NK-92 treated with Interleukin-12 subunit alpha and Interleukin-12 subunit beta, amount 100 ng/mL, for 24 hours (cell line): ENCODE measurements at regions not wholly inside any gene's neighbourhood (a gene's known extent, or its start where the extent isn't known, plus 50 kb on each side); places are given as distances from the start of the nearest gene placed in this dataset.

ENCODE experiments used
- DNase-seq: peaks from one replicate; lab custom pipeline; 2025; lab: John Stamatoyannopoulos, UW

DNA sequence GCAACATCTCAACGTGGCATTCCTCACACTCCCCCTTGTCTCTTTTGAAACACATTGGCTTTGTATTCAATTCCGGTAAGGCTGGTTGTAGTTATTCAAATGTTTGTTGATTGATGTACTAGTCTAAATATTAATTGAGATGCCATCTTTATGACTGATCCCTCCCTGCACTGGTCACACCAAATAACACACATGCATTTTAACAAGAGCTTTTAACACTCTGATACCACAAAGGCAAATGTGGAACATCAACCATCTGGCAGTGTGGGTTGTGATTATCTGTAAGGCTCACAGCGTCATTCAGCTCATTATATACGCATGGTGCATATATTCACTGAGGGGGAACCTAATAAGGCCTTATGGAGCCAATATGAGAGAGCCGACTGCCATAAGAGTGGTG is 305.0 kb downstream of the TENT4A start:
- no peak for DNase-seq

DNA sequence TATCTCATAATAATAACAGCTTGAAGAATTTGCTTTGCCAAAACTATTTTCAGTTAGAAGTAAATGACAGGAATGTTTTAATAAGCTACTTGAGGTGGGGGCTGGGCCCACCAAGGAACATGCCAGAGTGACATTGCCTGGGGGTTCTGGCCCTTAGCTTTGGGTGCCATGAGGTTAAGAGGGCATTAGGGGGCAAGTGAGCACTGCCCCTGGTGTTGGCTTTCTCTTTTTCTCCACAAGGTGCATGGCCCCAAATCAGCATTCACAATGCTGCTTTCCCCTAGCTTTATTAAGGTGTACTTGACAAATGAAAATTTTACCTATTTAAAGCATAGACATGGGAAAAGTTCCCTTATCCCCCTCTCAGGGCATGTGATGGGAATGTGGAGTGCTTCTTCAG is 305.4 kb downstream of the TENT4A start:
- no peak for DNase-seq

DNA sequence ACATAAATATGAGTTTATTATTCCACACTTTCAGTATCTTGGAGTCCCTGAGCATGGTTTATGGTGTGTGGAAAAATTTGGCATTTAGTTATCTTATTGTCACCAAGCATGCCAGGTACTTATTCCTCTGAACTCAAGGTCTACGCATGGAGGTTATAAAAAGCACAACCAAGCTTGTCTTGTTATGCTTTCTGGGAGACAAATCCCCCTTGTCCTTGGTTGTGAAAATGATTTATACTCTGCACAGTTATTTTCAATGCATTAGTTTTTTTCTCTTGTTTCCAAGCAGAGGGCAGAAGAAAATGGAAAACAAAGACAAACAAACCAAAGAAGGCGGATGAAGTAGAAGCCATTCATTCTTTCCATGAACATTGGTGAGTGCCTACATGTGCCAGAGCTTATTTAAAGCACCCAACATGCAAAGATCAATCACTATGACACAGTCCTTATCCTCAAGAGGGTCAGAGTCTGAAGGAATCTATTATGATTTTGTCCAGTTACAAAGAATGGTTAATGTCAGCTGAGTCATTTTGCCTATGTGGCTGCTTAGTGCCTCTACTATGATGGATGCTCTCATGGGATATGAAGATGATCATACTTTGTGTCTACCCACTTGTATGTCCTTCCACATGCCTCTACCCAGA is 323.1 kb downstream of the TENT4A start:
- DNase-seq: no peak

DNA sequence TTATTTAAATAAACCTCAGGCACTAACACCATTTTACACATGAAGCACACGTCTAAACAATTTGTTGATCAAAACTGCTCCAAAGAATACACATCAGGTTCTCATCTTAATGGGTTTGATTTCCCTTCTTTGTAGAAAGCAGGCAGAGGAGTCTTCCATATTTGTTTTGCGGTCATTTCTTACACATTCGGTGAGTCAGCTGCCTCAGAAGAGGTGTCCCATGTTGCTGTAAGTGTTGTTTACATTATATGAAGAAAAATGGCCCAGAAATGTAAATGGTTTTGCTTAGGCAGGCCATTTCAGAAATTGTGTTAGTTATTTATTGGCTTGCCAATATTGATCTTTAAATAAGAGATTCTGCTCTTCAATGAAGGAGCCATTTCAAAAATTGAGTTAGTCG is 325.8 kb downstream of the TENT4A start:
- no peak for DNase-seq

DNA sequence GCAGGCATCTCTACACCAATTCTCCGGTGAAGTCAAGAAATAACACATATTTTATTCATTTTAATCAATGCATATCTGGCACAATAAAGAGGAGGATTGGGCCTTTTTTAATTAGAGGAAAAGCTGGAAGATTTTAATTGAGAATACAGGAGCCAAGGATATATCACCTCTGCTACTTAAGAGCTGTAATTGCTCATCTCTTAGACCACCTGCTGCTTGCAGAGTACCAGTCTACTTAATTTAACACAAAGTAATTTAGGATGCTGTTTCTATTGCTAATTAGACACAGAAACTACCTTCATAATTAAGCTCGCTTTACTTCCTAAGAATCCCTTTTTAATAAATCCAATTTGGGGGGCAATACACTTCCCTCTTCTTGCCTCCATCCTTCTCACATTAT is 326.9 kb downstream of the TENT4A start:
- no peak for DNase-seq

DNA sequence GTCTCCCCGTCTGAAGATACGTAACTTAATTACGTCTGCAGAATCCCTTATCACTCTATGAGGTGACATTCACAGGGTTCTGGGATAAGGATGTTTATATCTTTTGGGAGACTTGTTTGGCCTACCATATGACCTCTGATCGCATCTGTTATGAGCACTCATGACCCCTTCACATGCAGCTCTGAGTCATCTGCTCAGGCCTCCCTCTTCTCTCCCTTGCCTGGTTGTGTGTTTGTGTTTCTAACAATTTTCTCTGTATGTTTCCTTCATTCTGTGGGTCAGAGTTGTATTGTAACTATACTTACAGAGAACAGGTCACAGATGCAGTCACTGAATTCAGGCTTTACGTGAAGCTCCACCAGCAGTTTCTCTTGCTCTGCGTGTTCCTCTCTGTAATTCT is 330.6 kb downstream of the TENT4A start:
- no peak for DNase-seq

DNA sequence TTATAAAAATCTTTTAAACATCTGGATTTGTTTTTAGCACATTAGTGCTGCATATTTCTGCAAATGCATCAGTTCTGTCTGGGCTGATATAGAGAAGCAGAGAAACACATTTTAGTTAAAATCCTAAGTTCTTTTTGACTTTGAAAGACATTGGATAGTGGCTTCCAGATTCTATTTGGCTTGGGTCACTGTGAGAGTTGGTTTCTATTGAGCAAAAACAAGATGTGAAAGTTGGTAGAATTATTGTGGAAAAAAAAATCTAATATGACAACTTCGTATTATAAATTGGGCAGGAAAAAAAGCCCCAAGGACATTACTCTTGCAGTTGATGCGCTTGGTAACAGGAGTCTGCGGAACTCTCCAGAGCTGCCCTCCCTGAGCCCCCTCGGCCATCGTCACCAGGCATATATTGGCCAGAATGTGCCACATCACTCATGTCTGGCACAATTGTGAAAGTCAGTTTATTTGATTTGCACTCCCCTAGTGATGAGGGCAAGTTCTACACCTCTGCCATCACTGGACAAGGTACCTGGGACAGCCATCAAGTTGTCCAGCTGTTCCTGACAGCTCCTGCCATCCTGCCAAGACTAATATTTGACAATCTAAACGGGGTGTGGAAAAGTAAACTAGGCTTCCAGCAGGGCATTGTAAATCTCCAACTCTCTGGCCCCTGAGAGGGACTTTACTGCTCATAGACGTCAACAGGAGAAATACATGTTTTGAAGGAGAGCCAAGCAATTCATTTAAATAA is 334.5 kb downstream of the TENT4A start:
- no peak for DNase-seq

DNA sequence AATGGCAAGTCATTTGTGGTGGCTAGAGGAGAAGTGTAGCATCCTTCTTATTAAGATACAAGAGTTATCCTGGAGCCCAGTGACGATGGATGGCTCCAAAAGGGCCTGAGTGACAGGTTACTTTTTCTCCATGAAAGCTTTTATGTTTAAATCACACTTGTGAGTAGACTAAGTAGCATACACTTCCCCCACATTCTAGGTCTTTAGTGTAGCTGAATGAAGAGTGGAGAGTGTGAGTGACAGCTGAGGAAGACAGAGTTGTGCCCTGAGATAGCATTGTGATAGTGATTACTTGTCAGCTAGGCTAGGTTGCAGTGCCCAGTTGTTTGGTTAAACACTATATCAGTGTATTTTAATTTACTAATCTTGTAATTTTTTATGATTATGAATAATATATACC is 337.8 kb downstream of the TENT4A start:
- no peak for DNase-seq

DNA sequence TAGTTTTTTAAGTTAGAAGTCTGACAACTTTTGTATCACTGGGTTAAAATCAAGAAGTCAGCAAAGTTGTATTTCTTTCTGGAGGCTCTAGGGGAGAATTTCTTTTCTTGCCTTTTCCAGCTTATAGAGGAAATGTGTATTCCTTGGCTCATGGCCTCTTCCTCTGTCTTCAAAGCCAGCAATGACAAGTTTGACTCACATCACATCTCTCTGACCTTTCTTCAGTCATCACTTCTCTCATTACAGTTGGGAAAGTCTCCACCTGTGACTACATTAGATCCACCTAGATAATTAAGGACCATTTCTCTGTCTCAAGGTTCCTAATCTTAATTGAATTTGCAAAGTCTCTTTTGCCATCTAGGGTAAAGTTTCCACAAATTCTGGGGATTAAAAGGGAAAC is 339.9 kb downstream of the TENT4A start:
- no peak for DNase-seq

DNA sequence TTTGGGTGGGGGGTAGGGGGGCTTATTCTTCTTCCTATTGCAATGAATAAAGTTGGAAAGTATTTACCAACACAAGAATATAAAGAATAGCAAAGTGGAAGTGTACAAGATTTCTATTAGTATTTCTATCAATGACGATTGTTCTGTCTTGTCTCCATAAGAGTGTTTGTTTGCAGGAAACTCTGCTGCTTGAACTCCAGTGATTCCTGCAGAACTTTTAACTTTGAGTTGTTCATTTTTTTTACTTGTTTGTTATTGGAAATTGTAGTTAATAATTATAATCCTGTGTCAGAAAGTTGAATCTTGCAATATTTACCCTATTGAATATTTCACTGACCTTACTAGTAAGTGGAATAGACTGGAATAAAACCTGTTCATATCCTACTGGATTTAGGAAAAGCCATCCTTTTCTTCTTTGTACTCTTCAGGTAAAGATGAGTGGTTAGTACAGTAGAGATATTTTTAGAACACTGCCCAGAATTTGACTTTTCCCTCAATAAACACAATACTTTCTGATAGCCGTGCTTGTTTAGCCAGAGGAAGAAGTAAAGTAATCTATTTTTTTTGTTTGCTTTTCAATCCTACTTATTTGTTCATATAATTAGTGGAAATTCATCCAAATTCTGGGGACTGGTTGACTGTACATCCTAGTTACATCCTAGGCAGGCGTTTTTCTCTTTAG is 340.4 kb downstream of the TENT4A start:
- no peak for DNase-seq

DNA sequence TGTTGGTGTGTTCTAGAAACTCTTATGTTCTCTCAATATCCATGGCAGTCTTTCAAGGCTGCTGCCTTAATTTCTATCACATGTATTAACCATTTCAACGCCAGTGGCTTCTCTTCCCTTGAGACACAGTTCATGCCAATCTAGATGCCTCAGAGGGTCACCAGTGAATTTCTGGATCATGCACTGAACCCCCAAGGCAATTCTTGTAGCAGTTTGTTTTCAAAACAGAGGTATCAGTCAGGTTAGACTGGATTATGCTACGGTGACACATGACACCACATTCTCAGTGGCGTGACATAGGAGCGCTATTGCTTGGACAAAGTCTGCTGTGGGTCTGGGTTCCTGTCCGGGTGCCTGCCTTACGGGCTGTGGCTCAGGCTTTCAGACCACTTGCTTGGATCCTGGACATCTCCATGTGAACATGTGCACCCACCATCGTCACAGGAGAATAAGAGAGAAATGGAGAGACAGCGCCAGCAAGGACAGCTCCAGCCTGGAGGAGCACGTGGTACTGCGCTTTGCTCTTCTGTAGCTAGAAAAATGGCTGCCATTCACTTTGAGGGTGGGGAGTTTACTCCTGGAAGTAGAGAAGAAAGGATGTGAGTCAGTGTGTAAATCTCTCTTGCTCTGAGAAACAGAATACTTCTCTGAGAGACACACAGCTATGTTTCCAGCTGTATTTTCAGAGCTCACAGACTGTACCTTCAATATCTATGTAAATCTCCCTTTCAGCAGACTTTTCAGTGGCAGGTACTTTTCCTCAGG is 329.3 kb upstream of the ADCY2 start:
- DNase-seq: no peak

DNA sequence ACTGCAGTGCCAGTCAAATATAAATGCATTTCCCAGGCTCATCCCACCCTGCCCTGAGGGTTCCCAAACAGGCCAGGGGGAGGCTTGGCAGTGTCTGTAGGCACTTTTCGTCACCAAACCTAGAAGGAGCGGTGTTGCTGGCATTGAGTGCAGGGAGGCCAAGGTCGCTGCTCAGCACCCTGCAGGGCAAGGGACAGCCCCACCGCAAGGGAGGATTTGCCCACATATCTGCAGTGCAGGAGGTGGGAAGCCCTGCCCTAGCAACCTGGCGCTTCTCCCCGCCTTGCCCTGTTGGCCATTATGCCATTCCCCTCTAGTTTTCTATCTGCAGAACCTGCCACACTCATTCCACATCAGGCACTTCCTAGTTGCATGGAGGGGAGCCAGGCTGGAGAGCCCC is 327.8 kb upstream of the ADCY2 start:
- no peak for DNase-seq

DNA sequence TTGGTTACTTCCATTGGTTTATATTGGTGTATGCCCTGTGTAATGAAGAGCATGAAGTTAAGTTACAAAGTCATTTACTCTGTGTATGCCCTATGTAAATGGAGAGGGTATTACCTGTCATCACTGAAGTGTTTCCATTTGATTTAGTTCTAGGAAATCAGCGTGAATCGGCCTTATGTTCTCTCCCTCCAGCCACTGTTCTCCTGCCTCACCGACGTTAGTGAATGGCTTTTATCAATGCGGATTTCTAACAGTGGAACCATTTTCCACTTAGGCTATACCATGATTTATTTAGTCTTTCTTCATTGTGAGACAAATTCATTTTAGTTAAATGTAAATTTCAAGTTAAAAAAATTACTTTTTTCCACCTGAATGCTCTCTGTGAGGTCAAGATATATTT is 327.0 kb upstream of the ADCY2 start:
- DNase-seq: no peak

DNA sequence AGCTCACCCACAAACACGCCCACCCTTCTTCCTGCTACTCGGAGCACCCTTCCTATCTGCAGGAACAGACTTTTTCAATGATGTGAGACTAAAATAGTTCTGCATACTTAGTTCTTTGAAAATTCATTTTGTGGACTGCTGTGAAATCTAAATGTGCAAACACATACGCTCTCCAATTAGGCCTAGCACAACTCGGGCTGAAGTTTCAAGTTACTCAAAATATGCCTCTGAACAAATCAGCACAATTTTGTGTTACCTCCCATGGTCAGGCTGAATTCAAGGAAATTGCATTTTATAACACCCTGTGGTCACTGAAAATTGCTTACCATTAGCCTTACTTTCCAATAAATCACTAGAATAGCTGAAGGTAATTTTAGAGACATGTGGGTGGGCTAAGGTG is 323.8 kb upstream of the ADCY2 start:
- DNase-seq: no peak

DNA sequence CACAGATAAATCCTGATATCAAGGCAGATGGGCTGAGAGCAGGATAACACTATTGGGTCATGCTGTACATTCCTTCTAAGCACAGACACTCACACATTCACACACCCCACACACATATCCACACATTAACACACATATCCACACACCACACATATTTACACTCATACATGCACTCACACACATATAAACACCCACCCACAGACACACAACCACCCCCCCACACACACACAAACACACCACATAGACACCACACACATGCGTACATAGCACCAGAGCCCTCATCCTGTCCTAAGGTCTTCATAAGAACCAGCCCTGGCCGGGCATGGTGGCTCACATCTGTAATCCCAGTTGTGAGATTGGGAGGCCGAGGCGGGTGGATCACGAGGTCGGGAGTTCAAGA is 322.3 kb upstream of the ADCY2 start:
- DNase-seq: no peak

DNA sequence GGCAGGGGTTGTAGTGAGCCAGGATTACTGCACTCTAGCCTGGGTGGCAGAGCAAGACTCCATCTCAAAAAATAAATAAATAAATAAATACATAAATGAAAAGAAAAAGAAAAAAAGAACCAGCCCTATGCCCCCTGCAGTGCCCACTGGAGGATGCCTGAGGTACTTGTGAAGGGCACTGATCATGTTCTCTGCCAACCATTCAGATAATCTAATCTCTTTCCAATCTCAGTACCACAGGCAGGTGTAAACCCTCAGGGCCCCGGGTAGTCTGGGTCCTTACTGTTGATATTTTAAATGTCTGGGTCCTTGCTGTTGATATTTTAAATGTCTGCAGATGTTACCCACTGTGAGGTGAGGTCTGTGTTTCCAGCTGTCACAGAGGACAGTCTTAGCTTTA is 321.8 kb upstream of the ADCY2 start:
- DNase-seq: no peak

DNA sequence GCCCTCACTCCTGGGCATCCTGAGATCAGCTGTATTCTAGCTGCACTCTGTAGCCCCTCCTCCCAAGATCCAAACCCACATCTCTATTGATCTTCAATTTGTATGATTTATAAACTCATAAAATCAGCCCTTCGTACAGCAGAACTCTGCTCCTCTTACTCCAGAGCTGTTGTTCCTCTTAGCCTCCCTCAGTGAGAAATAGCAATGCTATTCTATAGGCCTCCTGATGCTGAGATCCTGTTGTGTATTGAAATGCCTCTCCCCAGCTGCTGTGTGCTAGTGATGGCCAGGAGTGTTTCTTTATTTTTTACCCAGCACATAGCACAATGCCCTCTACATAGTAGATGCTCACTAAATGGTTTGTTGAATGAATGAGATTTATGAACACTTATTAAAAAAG is 320.5 kb upstream of the ADCY2 start:
- DNase-seq: no peak

DNA sequence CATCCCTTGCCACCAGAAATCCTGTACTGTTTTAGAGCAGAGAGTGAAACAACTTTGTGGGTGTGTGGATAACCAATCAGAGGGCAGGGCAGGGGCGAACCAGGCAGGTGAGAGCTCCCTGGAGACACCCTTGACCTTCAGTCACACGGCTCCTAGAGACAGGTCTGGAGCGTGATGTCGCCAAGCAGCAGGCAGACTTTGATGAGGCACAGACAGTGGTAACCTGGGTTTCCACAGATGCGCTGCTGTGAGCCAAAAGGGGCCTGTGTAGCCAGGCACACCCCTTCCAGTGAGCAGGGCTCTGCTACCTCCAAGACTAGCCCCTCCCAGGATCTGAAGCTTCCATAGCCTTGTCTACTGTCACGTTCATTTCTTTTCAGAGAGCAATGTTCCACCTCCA is 317.8 kb upstream of the ADCY2 start:
- DNase-seq: no peak

DNA sequence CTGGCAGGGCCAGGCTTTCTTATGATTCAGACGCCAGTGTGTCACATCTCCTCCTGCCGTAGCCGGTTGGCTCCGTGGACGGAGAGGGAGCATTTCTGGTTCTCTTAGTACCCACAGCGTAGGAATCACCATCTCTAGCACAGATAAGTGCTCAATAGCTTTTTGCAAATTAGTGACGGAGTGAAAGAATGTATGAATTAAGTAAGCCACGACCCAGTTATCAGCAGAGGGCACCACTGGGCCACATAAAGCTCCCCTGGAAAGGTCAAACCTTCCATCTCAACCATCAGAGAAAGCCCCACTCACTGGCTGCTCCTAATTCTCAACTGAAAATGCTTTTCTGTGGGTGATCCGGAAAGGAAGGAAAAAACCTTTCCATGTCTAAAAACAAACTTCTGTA is 317.0 kb upstream of the ADCY2 start:
- DNase-seq: no peak

DNA sequence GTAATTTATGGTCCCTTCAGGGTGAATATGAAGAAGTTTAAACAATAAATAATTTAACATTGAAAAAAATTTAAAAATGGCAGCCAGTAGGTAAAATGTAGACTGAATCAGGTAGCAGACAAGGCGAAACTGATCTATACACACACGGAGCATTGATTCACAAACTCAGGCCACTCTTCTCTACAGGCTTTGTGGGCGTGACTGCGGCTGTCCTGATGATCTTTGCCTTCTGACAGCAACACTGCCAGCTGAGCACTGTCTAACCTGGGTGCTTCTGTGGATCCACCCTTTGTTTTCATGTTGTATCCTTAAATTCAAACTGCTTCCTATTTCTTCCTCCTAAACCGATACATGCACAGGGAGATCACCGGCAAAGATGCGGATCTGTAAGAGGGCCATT is 315.4 kb upstream of the ADCY2 start:
- no peak for DNase-seq

DNA sequence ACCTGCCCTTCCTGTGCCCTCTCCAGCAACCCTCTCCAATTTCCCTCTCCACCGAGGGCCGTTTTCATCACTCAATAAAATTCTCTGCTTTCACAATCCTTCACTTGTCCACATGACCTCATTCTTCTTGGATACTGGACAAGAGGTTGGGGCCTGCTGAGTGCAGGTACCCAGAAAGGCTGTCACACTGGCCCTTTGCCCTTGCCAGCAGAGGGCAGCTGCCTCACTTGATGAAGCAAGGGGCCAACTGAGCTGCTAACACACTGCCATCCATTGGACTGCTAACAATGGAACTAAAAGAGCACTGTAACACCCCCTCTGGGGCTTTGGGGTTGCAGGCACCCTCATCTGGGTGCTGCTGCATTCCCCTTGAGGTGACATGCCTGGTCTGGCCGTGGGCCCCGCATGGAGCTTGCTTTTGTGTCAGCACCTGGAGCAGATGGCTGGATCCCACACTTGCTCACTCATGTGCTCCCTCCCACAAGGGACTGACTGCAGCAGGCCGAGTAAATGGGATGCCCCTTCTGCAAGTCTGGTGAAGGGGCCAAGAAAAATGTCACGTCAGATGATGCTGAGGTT is 308.1 kb upstream of the ADCY2 start:
- no peak for DNase-seq

DNA sequence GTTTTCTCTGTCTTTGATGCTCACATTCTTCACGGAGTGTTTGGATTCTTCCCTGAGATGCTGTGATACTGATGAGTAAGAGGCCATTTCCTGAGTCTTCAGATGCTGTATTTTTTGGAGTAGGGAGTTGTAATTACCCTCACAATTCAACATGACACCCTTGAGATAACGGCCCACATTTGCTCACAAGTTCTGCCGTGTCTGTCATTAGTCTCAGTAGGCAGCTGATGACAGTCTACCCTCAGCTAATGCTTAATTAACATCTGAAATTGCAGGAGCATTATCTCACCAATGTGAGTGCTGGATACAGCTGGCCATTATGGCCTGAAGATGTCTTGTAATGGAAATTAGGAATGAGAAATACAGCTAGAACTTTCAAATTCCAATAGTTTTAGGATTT is 307.1 kb upstream of the ADCY2 start:
- no peak for DNase-seq
